Neural progenitor cell (in vitro differentiated cells): ENCODE measurements at regions not wholly inside any gene's neighbourhood (a gene's known extent, or its start where the extent isn't known, plus 50 kb on each side); places are given as distances from the start of the nearest gene placed in this dataset.

ENCODE experiments used
- CTCF ChIP-seq: fragments of 200-600 bp; sonication (generic); IDR thresholded peaks from 2 replicates; pipeline ENCODE4 v1.5.1; 2017; ENCODE audit warnings: antibody characterized with exemption, mild to moderate bottlenecking
- EZH2 ChIP-seq: fragments of 200-600 bp; sonication (generic); IDR thresholded peaks from 2 replicates; pipeline ENCODE4 v1.6.1; 2017; ENCODE audit warnings: antibody characterized with exemption, mild to moderate bottlenecking, moderate library complexity

GRCh38 chr16:49953090-49953489 lies 71.9 kb upstream of the CNEP1R1 start:
- no peak for TF ChIP-seq CTCF
- no peak for TF ChIP-seq EZH2
